GM12878 (cell line): ENCODE measurements at regions not wholly inside any gene's neighbourhood (a gene's known extent, or its start where the extent isn't known, plus 50 kb on each side); places are given as distances from the start of the nearest gene placed in this dataset.

ENCODE experiments used
- ATAC-seq: fragments of 200-7000 bp; cut with Tn5 transposase; 3 replicates; pipeline ENCODE4 v1.9.1; 2020; ENCODE audit warnings: mild to moderate bottlenecking, moderate library complexity
- BruUV-seq: library from RNA; stranded (reverse); fragments of 400-500 nt; replicated peaks from 2 replicates; lab custom pipeline; 2021; lab: Mats Ljungman, UMichigan
- CTCF ChIA-PET: fragments of 300-600 bp; sonication (Branson Sonifier 250); formaldehyde crosslinking; extraction: SDS; loops from one replicate; lab custom pipeline; 2021; ENCODE audit warnings: inconsistent platforms; lab: Yijun Ruan, JAX
- POLR2A ChIA-PET: fragments of 350-600 bp; formaldehyde crosslinking; extraction: SDS; loops from one replicate; lab custom pipeline; 2021; ENCODE audit warnings: inconsistent platforms; lab: Charles Lee
- RAD21 ChIA-PET: fragments of 300-600 bp; sonication (Branson Sonifier 250); formaldehyde crosslinking; loops from one replicate; lab custom pipeline; 2023; ENCODE audit warnings: antibody characterized with exemption; ENCODE audit not compliant: unreplicated experiment; lab: Charles Lee
- SMC1A ChIA-PET: fragments of 300-600 bp; sonication (Branson Sonifier 250); formaldehyde crosslinking; loops from one replicate; lab custom pipeline; 2023; ENCODE audit not compliant: unreplicated experiment, uncharacterized antibody; lab: Charles Lee
- DNase-seq: peaks from one replicate; pipeline ENCODE4 v3.0.0-alpha.2; 2011; ENCODE audit warnings: low read depth, low spot score
- FAIRE-seq: peaks from 3 replicates; lab custom pipeline; 2011; peaks lifted over from hg19 to GRCh38; lab: Jason Lieb, UNC
- H2AFZ ChIP-seq: 2 replicates; pipeline ENCODE4 v1.6.0; 2011; ENCODE audit warnings: low read depth, low read length, control low read depth; ENCODE audit not compliant: control insufficient read depth
- H3K27ac ChIP-seq: 2 replicates; pipeline ENCODE4 v1.5.1; 2011; ENCODE audit warnings: control low read depth; ENCODE audit not compliant: control insufficient read depth, insufficient read depth
- H3K27me3 ChIP-seq, 2 experiments: replicated peaks in 1 of 2; 2 replicates each; pipeline versions ENCODE4 v1.6.0 to v1.6.1; 2011; ENCODE audit warnings: low read length in 1 of 2; ENCODE audit not compliant: control insufficient read depth in 2 of 2, insufficient read depth in 2 of 2
- H3K36me3 ChIP-seq, 2 experiments: 2 replicates each; pipeline ENCODE4 v1.5.1; 2011; ENCODE audit warnings: low read length in 1 of 2; ENCODE audit not compliant: control insufficient read depth in 2 of 2, insufficient read depth in 2 of 2
- H3K4me1 ChIP-seq: 2 replicates; pipeline ENCODE4 v1.6.1; 2011; ENCODE audit warnings: mild to moderate bottlenecking, low read length, moderate library complexity, mixed read lengths; ENCODE audit not compliant: control insufficient read depth, insufficient read depth
- H3K4me2 ChIP-seq: 2 replicates; pipeline ENCODE4 v1.6.0; 2011; ENCODE audit warnings: control low read depth; ENCODE audit not compliant: control insufficient read depth, insufficient read depth
- H3K4me3 ChIP-seq: fragments of 200-600 bp; sonication (generic); 2 replicates; pipeline ENCODE4 v1.5.1; 2016
- H3K79me2 ChIP-seq: 2 replicates; pipeline ENCODE4 v1.6.0; 2011; ENCODE audit warnings: low read length; ENCODE audit not compliant: control insufficient read depth, insufficient read depth
- H3K9ac ChIP-seq: 2 replicates; pipeline ENCODE4 v1.8.0; 2011; ENCODE audit warnings: low read length, control low read depth, mixed read lengths; ENCODE audit not compliant: control insufficient read depth, insufficient read depth
- H3K9me3 ChIP-seq: replicated peaks from 3 replicates; pipeline ENCODE4 v1.5.1; 2011; ENCODE audit warnings: mild to moderate bottlenecking, low read length; ENCODE audit not compliant: control insufficient read depth, insufficient read depth
- H4K20me1 ChIP-seq: 2 replicates; pipeline ENCODE4 v1.6.0; 2011; ENCODE audit not compliant: control insufficient read depth, insufficient read depth
- CUX1 ChIP-seq: IDR thresholded peaks from 2 replicates; pipeline ENCODE4 v1.6.1; 2012; ENCODE audit warnings: improper control_type of control experiment, low read depth, low read length; ENCODE audit not compliant: insufficient replicate concordance
- ETV6 ChIP-seq, 2 experiments: fragments of 450-650 bp in 1 of 2; IDR thresholded peaks in 1 of 2; conservative IDR thresholded peaks in 1 of 2; 2 replicates each; pipeline ENCODE4 v1.6.1; 2014; ENCODE audit warnings: antibody characterized with exemption in 1 of 2, borderline replicate concordance in 1 of 2, low read depth in 1 of 2, mild to moderate bottlenecking in 1 of 2, moderate library complexity in 1 of 2
- KAT2A ChIP-seq: conservative IDR thresholded peaks from 2 replicates; pipeline ENCODE4 v1.6.1; 2011; ENCODE audit warnings: low read depth, low read length; ENCODE audit not compliant: control insufficient read depth
- NFYA ChIP-seq: IDR thresholded peaks from 2 replicates; pipeline ENCODE4 v1.6.1; 2011; ENCODE audit warnings: low read depth, mild to moderate bottlenecking, low read length, improper control_type of control experiment, borderline replicate concordance
- NKRF ChIP-seq: fragments of 450-650 bp; conservative IDR thresholded peaks from 2 replicates; pipeline ENCODE4 v1.6.1; 2017; ENCODE audit warnings: mild to moderate bottlenecking, moderate library complexity
- NR2C1 ChIP-seq: fragments of 450-650 bp; IDR thresholded peaks from 2 replicates; pipeline ENCODE4 v1.6.1; 2017; ENCODE audit warnings: antibody characterized with exemption, mild to moderate bottlenecking, moderate library complexity
- USF2 ChIP-seq: IDR thresholded peaks from 2 replicates; pipeline ENCODE4 v1.6.1; 2011; ENCODE audit warnings: low read depth, low read length, improper control_type of control experiment, borderline replicate concordance
- ZBTB11 ChIP-seq: fragments of 450-650 bp; formaldehyde crosslinking; IDR thresholded peaks from 2 replicates; pipeline ENCODE4 v1.5.0; 2022; ENCODE audit warnings: mild to moderate bottlenecking, missing genetic modification characterization
- ZNF622 ChIP-seq: fragments of 450-650 bp; IDR thresholded peaks from 2 replicates; pipeline ENCODE4 v1.6.1; 2017; ENCODE audit warnings: mild to moderate bottlenecking, inconsistent platforms
- WGBS: methylation state at CpG from one replicate; pipeline ENCODE4 v1.1.6; 2016; ENCODE audit warnings: low lambda C conversion rate; ENCODE audit not compliant: insufficient replicate concordance, insufficient coverage; ENCODE audit errors: missing lambda C conversion rate; 5-methylcytosine and 5-hydroxymethylcytosine counted together
- in situ Hi-C: fragments of 300-500 bp; cut with MboI; formaldehyde crosslinking; loops from 9 replicates; pipeline ENCODE4 v1.14.3; 2018; ENCODE audit warnings: mixed read lengths
- intact Hi-C: fragments of 100-400 bp; cut with micrococcal nuclease; formaldehyde crosslinking; loops from one replicate; pipeline ENCODE4 v1.14.2; 2022; ENCODE audit not compliant: unreplicated experiment

- H3K36me3 ChIP-seq, result no peaks in the 10 kb centered on the region
- ChIA-PET POLR2A (no interaction called here), CTCF (interaction anchor here (1.6 to 2.9 kb wide), 6 partner anchors 28 to 987 kb away, joined by 3 to 75 read pairs (median 11); no protein-coding TSS in a partner anchor), SMC1A (interaction anchor here (1.9 kb wide), 1 partner anchor 987 kb away, joined by 6 read pairs; no protein-coding TSS in a partner anchor), RAD21 (interaction anchor here (1.2 to 2.9 kb wide), 3 partner anchors 298 to 988 kb away, joined by 3 to 17 read pairs (median 5); no protein-coding TSS in a partner anchor)
- ATAC-seq (no peak), DNase-seq (no peak), FAIRE-seq (no peak)
- no TSS peak for BruUV-seq
- no peaks in the 10 kb centered on the region for H3K4me1 ChIP-seq
- TF ChIP-seq KAT2A (no peak), NKRF (no peak), CUX1 (no peak), ZNF622 (no peak), USF2 (no peak), ZBTB11 (CRISPR knock-in tag) (no peak), NR2C1 (no peak), NFYA (no peak), ETV6 (conservative IDR thresholded peaks at IDR 0.05 in 1 of 2, IDR thresholded peaks at IDR 0.05 in 1 of 2; ENCODE audit: borderline replicate concordance in 1 of 2, low read depth in 1 of 2) (no peak)
- H3K27ac ChIP-seq, result no peak overlapping the region
- no peak overlapping the region for H3K4me2 ChIP-seq
- no peaks in the 10 kb centered on the region for H4K20me1 ChIP-seq
- H3K79me2 ChIP-seq, result no peaks in the 10 kb centered on the region
- no peaks in the 10 kb centered on the region for H3K27me3 ChIP-seq
- H3K9ac ChIP-seq, result no peak overlapping the region
- no peaks in the 10 kb centered on the region for H3K9me3 ChIP-seq
- 37% methylated on average over 3 of the region's 3 CpGs for WGBS
- H2AFZ ChIP-seq, result no peak overlapping the region
- intact Hi-C loops, result no loop called here
- in situ Hi-C loops, result loop anchor here (5.0 kb wide), 2 partner anchors 288 to 988 kb away; no protein-coding TSS in a partner anchor
- H3K4me3 ChIP-seq, result no peak overlapping the region
Measured at GRCh38 chr4:81350040-81350439, 121.7 kb downstream of the RASGEF1B start.
